Trophoblast cell (in vitro differentiated cells and primary cell): ENCODE measurements at regions not wholly inside any gene's neighbourhood (a gene's known extent, or its start where the extent isn't known, plus 50 kb on each side); places are given as distances from the start of the nearest gene placed in this dataset.
A peak's percentile ranks its signal among the peaks of the same experiment; 100 is the strongest.

Experiments used
- DNase-seq, 2 donors: peaks; one replicate each; pipeline ENCODE4 v3.0.0-alpha.2; 2016
- H2AFZ ChIP-seq: 2 replicates; pipeline ENCODE4 v1.6.1; 2013; ENCODE audit warnings: low read length, moderate library complexity, mild to moderate bottlenecking; ENCODE audit not compliant: insufficient read depth, poor library complexity
- H2AK5ac ChIP-seq: 2 replicates; pipeline ENCODE4 v1.6.1; 2013; ENCODE audit warnings: mild to moderate bottlenecking, low read length
- H2BK120ac ChIP-seq: 2 replicates; pipeline ENCODE4 v1.6.1; 2013; ENCODE audit warnings: low read length, mild to moderate bottlenecking, moderate library complexity; ENCODE audit not compliant: insufficient read depth, poor library complexity
- H2BK12ac ChIP-seq: 2 replicates; pipeline ENCODE4 v1.6.1; 2013; ENCODE audit warnings: mild to moderate bottlenecking, low read length, moderate library complexity
- H2BK5ac ChIP-seq: 2 replicates; pipeline ENCODE4 v1.6.1; 2013; ENCODE audit warnings: low read length, low read depth, moderate library complexity, mild to moderate bottlenecking; ENCODE audit not compliant: poor library complexity
- H3K14ac ChIP-seq: 2 replicates; pipeline ENCODE4 v1.6.1; 2013; ENCODE audit warnings: mild to moderate bottlenecking, low read length
- H3K18ac ChIP-seq: 2 replicates; pipeline ENCODE4 v1.6.1; 2013; ENCODE audit warnings: mild to moderate bottlenecking, low read length
- H3K23ac ChIP-seq: 2 replicates; pipeline ENCODE4 v1.6.1; 2013; ENCODE audit warnings: low read length
- H3K27ac ChIP-seq: 2 replicates; pipeline ENCODE4 v1.5.1; 2013; ENCODE audit warnings: low read depth, mild to moderate bottlenecking, inconsistent platforms, low read length, moderate library complexity
- H3K27me3 ChIP-seq: 2 replicates; pipeline ENCODE4 v1.6.1; 2013; ENCODE audit warnings: inconsistent platforms, mild to moderate bottlenecking, low read length, moderate library complexity; ENCODE audit not compliant: insufficient read depth
- H3K36me3 ChIP-seq, 2 experiments: 1 replicate in 1 of 2; 2 replicates in 1 of 2; pipeline ENCODE4 v1.6.1; 2013; ENCODE audit warnings: low read length in 2 of 2, mild to moderate bottlenecking in 2 of 2, moderate library complexity in 1 of 2; ENCODE audit not compliant: insufficient read depth in 2 of 2, control insufficient read depth in 1 of 2
- H3K4ac ChIP-seq: 2 replicates; pipeline ENCODE4 v1.6.1; 2013; ENCODE audit warnings: low read depth, mild to moderate bottlenecking, low read length, moderate library complexity
- H3K4me1 ChIP-seq, 2 experiments: 1 replicate in 1 of 2; 2 replicates in 1 of 2; pipeline ENCODE4 v1.6.1; 2013; ENCODE audit warnings: low read length in 2 of 2, mild to moderate bottlenecking in 2 of 2, moderate library complexity in 1 of 2; ENCODE audit not compliant: insufficient read depth in 2 of 2, control insufficient read depth in 1 of 2
- H3K4me2 ChIP-seq: 2 replicates; pipeline ENCODE4 v1.6.1; 2013; ENCODE audit warnings: inconsistent platforms, mild to moderate bottlenecking, low read length, moderate library complexity
- H3K4me3 ChIP-seq: 2 replicates; pipeline ENCODE4 v1.5.1; 2013; ENCODE audit warnings: mild to moderate bottlenecking, low read depth, low read length, inconsistent platforms
- H3K79me1 ChIP-seq: one replicate; pipeline ENCODE4 v1.6.1; 2013; ENCODE audit warnings: low read length
- H3K79me2 ChIP-seq: 2 replicates; pipeline ENCODE4 v1.6.1; 2013; ENCODE audit warnings: low read length, mild to moderate bottlenecking; ENCODE audit not compliant: control insufficient read depth, insufficient read depth, poor library complexity
- H3K9ac ChIP-seq: 2 replicates; pipeline ENCODE4 v1.6.1; 2013; ENCODE audit warnings: mild to moderate bottlenecking, low read length
- H3K9me3 ChIP-seq: 2 replicates; pipeline ENCODE4 v1.6.1; 2013; ENCODE audit warnings: low read depth, mild to moderate bottlenecking, control low read depth, inconsistent platforms, low read length; ENCODE audit not compliant: insufficient read depth
- H4K12ac ChIP-seq: 2 replicates; pipeline ENCODE4 v1.6.1; 2013; ENCODE audit warnings: low read depth, mild to moderate bottlenecking, low read length, moderate library complexity
- H4K8ac ChIP-seq: 2 replicates; pipeline ENCODE4 v1.6.1; 2013; ENCODE audit warnings: low read depth, mild to moderate bottlenecking, low read length, moderate library complexity
- H4K91ac ChIP-seq: one replicate; pipeline ENCODE4 v1.6.1; 2013; ENCODE audit warnings: low read depth, mild to moderate bottlenecking, low read length, moderate library complexity
- WGBS: extraction: QIAGEN DNeasy Blood & Tissue Kit; methylation state at CpG from one replicate; pipeline ENCODE4 v1.1.7; 2013; ENCODE audit warnings: missing lambda C conversion rate; ENCODE audit not compliant: insufficient read length, insufficient coverage; ENCODE audit errors: extremely low coverage; 5-methylcytosine and 5-hydroxymethylcytosine counted together

- H3K79me2 ChIP-seq: no peaks in the 10 kb centered on the region
- H3K23ac ChIP-seq: no peak overlapping the region
- no peaks in the 10 kb centered on the region for H3K79me1 ChIP-seq
- H4K8ac ChIP-seq: no peak overlapping the region
- no CpG with 5 or more reads among the region's 4 CpGs for WGBS
- H2BK12ac ChIP-seq: no peak overlapping the region
- no peak for DNase-seq
- no peaks in the 10 kb centered on the region for H3K9me3 ChIP-seq
- no peak overlapping the region for H3K18ac ChIP-seq
- H3K14ac ChIP-seq: no peak overlapping the region
- H3K4me2 ChIP-seq: no peak overlapping the region
- H2BK5ac ChIP-seq: no peak overlapping the region
- no peak overlapping the region for H2AK5ac ChIP-seq
- H3K27me3 ChIP-seq: no peaks in the 10 kb centered on the region
- no peak overlapping the region for H3K27ac ChIP-seq
- H2AFZ ChIP-seq: no peak overlapping the region
- no peak overlapping the region for H2BK120ac ChIP-seq
- H4K12ac ChIP-seq: no peak overlapping the region
- H3K4me1 ChIP-seq: no peaks in the 10 kb centered on the region
- no peaks in the 10 kb centered on the region for H3K36me3 ChIP-seq
- no peak overlapping the region for H3K9ac ChIP-seq
- H4K91ac ChIP-seq: no peak overlapping the region
- no peak overlapping the region for H3K4ac ChIP-seq
- no peak overlapping the region for H3K4me3 ChIP-seq
Measured at GRCh38 chrX:9160698-9161329, 126.9 kb upstream of the FAM9B start.

DNA sequence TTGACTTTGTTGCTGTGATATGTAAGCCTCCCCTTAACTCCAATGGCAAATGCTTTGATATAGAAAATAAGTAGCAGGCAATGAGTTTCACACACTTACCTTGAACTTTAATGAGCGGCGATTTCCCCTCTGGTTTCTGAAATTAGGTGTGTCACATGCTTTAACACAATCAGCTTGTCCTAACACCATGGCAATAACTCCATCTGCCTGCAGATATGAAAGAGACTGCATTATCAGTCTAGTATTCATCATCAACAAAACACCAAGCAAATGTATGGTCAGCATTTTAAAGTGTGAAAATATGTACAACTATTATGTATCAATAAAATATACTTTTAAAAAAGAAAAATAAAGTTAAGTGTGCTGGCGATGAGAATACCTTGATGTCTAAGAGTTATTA is 128.8 kb upstream of the FAM9B start:
- no peak for DNase-seq
- Histone ChIP-seq H3K14ac (no peak overlapping the region), H3K4me2 (no peak overlapping the region), H3K4me1 (no peaks in the 10 kb centered on the region), H3K27me3 (no peaks in the 10 kb centered on the region), H3K9ac (no peak overlapping the region), H3K4me3 (no peak overlapping the region), H3K23ac (no peak overlapping the region), H2AK5ac (no peak overlapping the region), H3K27ac (no peak overlapping the region), H3K9me3 (no peaks in the 10 kb centered on the region), H2BK120ac (no peak overlapping the region), H2AFZ (no peak overlapping the region), H3K18ac (no peak overlapping the region), H2BK5ac (no peak overlapping the region), H3K79me1 (no peaks in the 10 kb centered on the region), H3K79me2 (no peaks in the 10 kb centered on the region), H3K36me3 (no peaks in the 10 kb centered on the region), H4K12ac (no peak overlapping the region), H4K8ac (no peak overlapping the region), H4K91ac (no peak overlapping the region), H2BK12ac (no peak overlapping the region), H3K4ac (no peak overlapping the region)
- no CpG with 5 or more reads among the region's 3 CpGs for WGBS

- H3K18ac ChIP-seq: no peak overlapping the region
- no peak overlapping the region for H3K4me2 ChIP-seq
- H2BK5ac ChIP-seq: no peak overlapping the region
- no CpG with 5 or more reads among the region's 5 CpGs for WGBS
- no peak overlapping the region for H2AFZ ChIP-seq
- H2BK12ac ChIP-seq: no peak overlapping the region
- no peak overlapping the region for H3K4me3 ChIP-seq
- DNase-seq: peak in 1 of 2 donors; percentile 35
- H4K91ac ChIP-seq: no peak overlapping the region
- no peaks in the 10 kb centered on the region for H3K9me3 ChIP-seq
- H3K9ac ChIP-seq: no peak overlapping the region
- no peak overlapping the region for H2BK120ac ChIP-seq
- H3K4ac ChIP-seq: no peak overlapping the region
- H4K12ac ChIP-seq: no peak overlapping the region
- no peaks in the 10 kb centered on the region for H3K27me3 ChIP-seq
- H3K23ac ChIP-seq: no peak overlapping the region
- no peaks in the 10 kb centered on the region for H3K79me1 ChIP-seq
- H2AK5ac ChIP-seq: no peak overlapping the region
- H3K27ac ChIP-seq: no peak overlapping the region
- H3K14ac ChIP-seq: no peak overlapping the region
- H3K79me2 ChIP-seq: no peaks in the 10 kb centered on the region
- H3K36me3 ChIP-seq: no peaks in the 10 kb centered on the region
- H3K4me1 ChIP-seq: no peaks in the 10 kb centered on the region
- no peak overlapping the region for H4K8ac ChIP-seq
Measured at GRCh38 chrX:9163214-9163709, 129.3 kb upstream of the FAM9B start.

GRCh38 chrX:9164086-9164485 is 130.2 kb upstream of the FAM9B start:
- DNase-seq: no peak
- no peak overlapping the region for H4K91ac ChIP-seq
- H3K4ac ChIP-seq: no peak overlapping the region
- H2AFZ ChIP-seq: no peak overlapping the region
- no peaks in the 10 kb centered on the region for H3K79me1 ChIP-seq
- H3K23ac ChIP-seq: no peak overlapping the region
- H3K79me2 ChIP-seq: no peaks in the 10 kb centered on the region
- WGBS: no CpG with 5 or more reads among the region's 7 CpGs
- H3K4me2 ChIP-seq: no peak overlapping the region
- H3K9ac ChIP-seq: no peak overlapping the region
- H3K9me3 ChIP-seq: no peaks in the 10 kb centered on the region
- H4K12ac ChIP-seq: no peak overlapping the region
- no peak overlapping the region for H2BK5ac ChIP-seq
- no peak overlapping the region for H3K27ac ChIP-seq
- H2AK5ac ChIP-seq: no peak overlapping the region
- H3K36me3 ChIP-seq: no peaks in the 10 kb centered on the region
- H4K8ac ChIP-seq: no peak overlapping the region
- no peaks in the 10 kb centered on the region for H3K27me3 ChIP-seq
- no peak overlapping the region for H3K4me3 ChIP-seq
- H3K4me1 ChIP-seq: no peaks in the 10 kb centered on the region
- H3K18ac ChIP-seq: no peak overlapping the region
- no peak overlapping the region for H2BK12ac ChIP-seq
- H2BK120ac ChIP-seq: no peak overlapping the region
- H3K14ac ChIP-seq: no peak overlapping the region
